OCI-M1 (cell line): ENCODE measurements at regions not wholly inside any gene's neighbourhood (a gene's known extent, or its start where the extent isn't known, plus 50 kb on each side); places are given as distances from the start of the nearest gene placed in this dataset.
A peak's percentile ranks its signal among the peaks of the same experiment; 100 is the strongest.
"Not testable (repeated sequence)": the region's sequence is repeated elsewhere in the genome, so short reads cannot be mapped to it uniquely, and the experiment has no call there.

Source experiments
- DNase-seq: peaks from one replicate; lab custom pipeline; 2025; lab: John Stamatoyannopoulos, UW

DNA sequence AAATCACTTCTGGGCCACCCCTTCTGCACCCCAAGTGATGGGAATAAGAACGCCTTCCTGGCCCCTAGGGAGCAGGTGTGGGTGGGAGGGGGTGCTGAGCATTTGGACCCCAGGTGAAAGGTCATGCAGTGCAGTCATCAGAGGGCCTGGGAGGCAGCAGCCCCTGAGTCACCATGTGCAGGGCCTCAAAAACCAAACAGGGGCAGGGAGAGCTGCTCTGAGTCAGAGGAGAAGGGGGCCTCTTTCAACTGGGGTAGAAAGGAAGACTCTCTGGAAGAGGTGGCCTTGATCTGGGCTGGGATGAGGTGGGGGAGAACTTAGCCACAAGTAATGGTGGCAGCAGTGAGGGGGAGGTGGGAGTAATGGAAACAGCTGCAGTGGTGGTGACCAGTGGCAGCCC lies 164.3 kb downstream of the BUB3 start:
- no peak for DNase-seq

DNA sequence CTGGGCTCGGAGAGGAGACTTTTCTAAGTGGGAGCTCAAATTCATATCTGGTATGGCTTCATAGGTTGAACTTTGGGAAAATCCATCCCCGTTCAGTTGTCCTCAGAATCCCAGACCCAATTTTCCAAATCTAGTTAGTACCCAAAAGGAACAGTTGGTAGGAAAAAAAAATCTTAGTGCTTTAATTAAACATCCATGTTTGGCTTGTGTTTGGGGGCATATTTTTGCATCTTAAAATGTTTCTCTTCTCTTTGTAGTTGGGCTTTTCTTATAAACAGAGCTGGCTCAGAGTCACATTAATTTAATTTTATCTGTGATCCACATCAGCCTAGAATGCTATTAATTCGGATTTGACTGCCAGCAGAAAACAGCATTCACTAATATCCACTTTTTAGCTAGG lies 165.9 kb downstream of the BUB3 start:
- no peak for DNase-seq

DNA sequence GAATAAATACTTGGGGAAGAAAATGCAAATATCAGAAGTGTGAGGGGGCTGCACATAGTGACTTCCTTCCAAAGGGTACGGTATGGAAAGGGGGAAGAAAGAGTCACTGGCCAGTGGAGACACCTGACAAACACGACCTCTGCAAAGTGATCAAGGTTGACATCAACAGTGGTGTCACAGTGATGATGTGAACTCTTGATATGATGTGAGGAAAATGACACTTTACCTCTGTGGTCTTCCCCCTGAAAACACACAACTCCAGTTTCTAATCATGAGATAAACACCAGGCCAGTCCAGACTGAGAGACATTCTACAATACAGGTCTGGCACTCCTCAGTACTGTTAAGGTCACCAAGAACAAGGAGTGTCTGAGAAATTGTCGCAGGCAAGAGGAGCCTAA lies 169.7 kb downstream of the BUB3 start:
- DNase-seq: no peak

DNA sequence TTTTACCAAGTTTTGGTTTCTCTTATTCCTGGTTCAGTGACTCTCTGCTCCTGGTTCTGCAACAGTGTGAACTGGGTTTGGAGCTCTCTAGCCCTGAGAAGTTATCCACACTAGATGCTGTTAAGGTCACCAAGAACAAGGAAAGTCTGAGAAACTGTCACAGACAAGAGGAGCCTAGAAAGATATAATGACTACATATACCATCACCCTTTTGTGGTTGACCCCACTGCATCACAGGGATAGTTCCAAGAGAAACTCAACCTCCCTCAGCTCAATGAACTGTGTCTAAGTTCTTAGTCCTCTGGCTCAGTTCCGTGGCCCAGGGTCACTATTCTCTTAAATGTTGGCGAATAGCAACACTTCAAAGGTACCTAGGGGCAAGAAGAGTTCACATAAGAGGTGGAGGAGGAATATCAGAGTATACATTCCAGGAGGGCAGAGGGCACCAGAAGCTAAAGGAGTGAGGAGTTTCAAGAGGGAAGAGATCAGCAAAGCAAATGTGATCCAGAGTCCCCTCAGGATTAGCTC lies 171.5 kb downstream of the BUB3 start:
- DNase-seq: no peak

DNA sequence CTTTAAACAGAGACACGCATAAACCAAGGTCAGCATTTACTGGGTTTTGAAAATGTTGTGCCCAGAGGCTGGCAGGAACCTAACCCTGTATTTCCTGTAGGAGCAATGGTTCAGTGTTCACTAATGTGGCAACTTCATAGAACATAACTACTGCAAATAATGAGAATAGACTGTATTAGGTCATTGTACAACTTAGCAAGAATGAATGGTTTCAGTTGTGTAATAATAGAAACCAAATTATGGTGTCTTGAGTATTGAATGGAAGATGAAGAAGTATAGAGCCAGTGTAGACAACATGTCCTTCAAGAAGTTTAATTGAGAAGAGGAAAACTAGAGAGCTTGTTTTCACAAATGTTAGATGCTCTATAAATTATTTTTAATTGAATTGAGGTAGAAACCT lies 172.5 kb downstream of the BUB3 start:
- no peak for DNase-seq

DNA sequence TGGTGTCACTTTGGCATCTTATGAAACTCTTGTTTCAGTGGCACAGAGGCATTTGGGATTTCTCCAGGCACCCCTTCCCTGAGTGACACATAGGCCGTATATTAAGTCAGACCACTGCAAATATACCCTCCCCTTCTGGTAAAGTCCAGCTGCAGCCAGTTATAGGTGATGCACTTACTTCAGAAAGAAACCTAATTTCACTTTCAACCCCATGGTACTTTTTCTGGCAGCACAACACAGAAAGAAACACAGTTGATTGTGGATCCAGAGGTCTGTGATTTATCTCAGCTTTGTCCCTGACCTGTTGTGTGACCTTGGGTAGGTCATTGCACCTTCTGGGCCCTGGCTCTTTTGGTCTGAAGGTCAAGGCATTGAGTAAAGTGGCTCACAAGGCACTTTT lies 173.2 kb downstream of the BUB3 start:
- no peak for DNase-seq

DNA sequence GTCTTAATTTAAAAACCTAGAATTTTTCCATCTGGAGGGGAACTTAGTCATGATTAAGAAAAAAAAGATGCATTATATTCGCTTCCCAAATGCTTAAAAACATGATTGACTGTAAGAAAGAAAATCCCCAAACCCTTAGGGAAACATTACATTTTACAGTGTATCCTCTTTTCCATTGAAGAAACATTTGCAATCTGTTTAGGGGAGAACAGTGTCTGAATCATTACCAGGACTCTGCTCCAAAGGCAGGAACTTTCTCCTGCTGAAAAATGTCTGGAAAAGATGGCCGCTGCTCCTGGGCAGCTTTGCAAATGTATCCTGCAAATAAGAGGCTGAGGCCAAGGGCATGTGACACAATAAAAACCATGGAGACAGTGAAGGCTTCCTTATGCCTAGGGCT lies 173.7 kb downstream of the BUB3 start:
- DNase-seq: no peak

DNA sequence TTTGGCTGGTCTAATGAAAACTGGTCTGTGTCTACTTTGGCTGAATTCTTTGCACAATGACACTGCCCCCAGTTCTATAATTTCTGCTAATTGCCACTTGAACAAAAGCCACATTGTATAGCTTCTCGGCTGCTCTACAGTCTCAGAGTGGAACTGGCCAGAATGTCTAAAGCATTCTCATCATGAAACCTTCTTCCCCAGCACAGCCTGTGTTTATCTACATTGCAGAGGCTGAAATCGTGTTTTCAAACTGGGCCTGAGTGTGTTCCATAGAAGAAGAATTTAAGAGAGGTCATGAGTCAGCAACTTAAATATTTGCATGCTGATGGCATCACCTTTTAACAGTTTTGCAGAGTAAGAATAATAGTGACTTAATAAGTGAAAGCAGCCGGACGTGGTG lies 177.2 kb downstream of the BUB3 start:
- no peak for DNase-seq

DNA sequence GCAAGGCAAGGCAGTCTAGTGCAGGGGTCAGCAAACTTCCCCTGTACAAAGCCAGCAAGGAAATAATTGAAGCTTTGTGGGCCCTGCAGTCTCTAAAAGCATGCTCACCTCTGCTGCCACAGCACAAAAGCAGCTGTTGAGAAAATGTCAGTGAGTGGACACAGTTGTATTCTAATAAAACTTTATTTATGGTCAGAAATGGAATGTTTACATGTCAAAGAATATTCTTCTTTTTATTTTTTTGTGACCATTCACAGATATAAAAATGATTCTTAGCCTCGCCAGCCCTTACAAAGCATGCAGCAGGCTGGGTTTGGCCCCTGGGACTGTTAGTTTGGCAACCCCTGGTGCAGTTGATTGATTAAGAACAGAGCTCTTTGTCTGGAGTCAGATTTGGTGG lies 192.4 kb downstream of the BUB3 start:
- no peak for DNase-seq

DNA sequence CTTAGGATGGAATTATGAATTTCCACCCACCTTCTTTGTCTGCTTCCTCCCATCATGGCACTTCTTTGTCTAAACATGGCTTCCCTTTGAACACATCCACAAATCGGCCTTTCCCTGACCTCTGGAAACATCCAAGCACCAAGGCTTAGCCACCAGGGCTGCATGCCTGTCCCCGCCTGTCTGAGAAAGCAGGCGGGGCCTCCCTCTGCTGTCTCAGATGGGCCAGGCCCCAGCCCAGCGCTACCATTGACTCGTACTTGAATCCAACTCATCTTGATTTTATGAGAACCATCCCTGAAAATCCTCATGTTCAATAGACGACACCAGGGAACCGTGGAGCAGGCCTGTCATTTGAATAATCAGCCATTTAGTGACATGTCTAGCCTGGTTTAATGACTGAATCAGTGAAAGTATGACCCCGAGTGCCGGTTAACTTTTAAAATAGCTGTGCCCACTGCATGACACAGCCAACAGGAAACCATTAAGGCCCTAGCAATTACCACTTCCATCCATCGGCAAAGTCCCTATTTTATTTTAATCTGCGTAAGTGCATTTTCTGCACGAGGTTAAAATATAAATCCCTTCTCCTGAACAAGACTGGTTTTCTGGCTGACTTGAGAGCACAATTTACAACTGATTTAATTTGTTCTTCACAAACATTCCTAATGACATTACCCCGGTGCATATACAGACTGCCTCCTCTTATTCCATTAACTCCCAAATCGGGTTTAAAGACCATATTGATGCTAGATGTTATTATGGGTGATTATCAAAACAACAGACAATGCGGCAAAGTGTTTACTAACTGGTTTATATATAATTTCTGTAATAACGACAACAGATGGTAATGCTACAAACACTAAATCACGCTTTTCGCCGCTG lies 194.7 kb downstream of the BUB3 start:
- no peak for DNase-seq

DNA sequence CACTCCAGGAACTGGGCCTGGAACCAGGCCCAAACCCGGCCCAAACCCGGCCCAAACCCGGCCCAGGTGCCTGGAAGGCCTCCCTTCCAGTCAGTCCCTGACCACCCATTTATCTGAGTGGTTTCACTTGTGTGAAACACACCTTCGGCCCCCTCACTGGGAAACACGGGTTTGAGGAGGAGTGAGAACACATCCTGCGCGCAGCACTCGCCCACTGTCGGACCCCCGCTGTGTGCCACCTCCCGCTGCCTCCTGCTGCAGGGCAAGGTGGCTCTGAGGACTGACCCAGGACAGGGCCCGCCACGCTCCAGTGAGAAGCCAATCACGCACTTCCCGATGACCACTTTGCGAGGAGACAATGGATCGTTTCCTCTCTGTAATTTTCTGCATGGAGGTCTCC lies 197.5 kb downstream of the BUB3 start:
- DNase-seq: no peak

DNA sequence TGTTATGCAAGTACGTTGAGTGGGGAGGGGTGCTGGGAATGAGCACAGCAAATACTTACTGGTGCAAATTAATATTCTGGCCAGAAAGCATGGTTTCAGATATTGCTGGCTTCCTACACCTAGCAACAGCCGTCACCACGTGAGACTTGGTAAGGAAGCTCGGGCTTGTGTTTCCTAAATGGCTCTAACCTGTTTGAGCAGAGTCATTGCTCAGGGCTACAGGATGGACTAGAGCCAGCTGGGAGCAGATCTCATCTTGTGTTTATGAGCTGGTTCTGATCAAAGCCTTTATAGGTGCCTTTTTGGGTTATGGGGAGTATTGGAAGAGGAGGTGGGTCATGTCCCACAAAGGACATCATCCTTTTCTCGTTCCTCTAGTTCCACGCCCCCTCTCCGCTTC lies 200.3 kb downstream of the BUB3 start:
- no peak for DNase-seq

DNA sequence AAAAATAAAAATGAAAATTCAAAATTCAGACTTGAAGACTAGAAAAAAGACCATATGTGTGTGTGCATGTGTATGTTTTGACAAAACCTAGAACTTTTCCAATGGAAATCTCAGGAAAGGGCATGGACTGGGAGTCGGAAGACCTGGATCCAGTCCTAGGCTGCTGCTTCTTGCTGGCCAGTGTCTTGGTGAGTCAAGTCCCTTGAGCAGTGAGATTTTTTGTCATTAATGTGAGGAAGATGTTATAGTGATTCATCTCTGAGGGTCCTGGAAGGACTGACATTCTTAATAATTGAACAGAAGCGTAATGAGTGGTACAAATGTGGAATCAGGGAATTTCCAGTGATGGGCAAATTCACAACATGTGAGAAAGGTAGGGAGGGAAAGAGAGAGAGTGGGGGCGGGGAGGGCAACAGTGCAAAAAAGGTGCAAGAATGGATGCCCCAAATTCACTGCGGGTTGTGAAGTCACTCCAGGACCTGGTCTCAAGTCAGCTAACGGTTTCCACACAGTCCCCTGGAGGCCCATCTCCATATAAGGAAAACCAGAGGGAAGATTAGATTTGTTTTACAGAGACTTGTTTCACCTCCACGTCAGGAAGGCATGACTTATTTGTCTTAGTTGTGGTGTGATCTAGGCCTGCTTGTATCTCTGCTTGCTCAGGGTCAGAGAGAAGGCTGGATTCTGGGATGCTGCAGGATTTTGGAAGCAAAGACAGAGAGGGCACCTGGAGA lies 201.7 kb downstream of the BUB3 start:
- DNase-seq: no peak

DNA sequence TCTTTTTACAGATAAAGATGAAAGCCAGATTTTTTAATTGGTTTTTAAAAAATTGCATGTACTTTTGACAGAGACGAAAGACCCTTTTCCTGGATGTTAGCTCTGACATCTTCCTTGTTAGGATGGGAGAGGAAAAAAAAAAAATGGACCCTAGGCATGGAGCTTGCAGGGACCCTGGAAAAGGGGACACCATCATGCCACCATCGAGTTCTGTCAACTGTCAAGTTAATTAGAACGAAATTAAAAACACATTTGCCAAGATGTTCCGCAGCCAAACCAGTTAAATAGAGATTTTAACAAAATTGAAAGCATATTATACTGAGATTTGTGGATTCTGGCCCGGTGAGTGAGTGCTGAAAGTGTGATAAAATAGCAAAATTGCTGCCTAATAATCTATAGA lies 202.6 kb downstream of the BUB3 start:
- no peak for DNase-seq

DNA sequence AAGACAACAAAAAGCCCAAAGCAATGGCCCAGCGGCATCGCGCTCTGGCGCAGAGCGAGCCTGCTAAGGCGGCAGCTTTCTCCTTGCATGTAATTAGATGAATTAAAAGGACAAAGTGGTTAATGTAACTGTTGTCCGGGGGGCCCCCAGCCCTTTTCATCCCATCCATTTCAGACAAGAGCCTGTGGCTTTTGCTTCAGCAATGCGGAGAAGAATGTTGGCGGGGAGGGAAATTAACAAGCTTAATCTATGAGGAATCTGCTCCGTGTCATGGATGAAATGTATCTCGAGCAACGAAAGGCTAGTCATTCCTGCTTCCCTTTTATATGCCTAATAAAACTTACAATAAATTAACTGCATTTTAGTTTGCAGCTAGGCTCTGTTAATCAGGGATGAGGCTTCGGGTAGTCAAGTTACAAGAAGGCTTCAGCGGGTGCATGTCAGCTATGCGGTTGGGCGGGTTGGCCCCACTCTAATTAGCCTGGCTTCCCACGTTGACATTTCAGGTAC lies 203.3 kb downstream of the BUB3 start:
- DNase-seq: no peak

DNA sequence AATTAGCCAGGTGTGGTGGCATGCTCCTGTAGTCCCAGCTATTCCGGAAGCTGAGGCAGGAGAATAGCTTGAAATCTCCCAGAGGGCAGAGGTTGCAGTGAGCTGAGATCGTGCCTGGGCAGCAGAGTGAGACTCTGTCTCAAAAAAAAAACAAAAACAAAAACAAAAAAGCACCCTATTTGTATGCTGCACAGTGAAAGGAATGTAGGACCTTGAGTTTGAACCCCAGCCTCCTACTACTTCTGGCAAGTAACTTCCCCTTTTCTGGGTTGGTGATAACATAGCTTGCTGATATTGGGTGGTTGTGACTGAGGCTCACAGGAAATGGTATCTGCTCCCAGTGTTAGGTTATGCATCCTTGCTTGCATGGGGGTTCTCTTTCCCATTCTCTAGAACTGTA lies 205.3 kb downstream of the BUB3 start:
- peak; percentile 22 for DNase-seq

DNA sequence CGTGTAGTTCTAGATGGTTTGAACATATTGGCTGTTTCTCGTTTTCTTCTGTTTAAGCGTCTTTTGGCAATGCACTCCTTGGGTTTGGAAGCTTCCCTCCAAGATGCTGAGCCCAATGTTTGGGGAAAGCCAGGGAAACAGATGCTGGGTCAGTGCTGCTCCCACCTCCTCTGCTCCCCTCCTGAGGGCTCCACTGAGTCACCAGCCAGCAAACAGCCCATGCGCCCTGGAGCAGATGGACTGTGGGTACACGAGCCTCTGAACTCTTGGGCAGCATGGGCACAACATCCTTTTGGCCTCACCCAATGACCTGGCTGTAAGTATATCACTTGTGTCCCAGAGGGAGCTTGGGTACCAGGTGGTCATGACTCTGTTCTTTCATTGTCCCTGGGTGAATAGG lies 207.6 kb downstream of the BUB3 start:
- DNase-seq: no peak

DNA sequence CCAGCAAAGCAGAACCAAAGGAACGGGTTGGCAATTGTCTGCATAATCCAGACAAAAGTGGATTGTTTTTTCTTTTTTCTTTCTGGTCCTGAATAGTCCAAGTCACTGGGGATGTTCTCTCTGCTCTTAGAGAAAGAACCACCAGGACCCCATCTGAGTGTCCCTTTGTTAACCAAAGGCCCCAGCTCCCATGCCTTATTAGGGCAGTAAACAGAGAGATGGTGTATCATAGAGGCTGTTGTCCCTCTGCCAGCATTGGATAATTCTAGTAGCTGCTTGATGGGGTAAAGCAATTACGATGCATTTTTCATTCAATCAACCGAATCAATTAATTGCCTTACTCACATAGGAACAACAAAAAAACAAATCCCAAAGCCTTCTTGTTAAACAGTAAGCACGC lies 213.0 kb downstream of the BUB3 start:
- DNase-seq: no peak

DNA sequence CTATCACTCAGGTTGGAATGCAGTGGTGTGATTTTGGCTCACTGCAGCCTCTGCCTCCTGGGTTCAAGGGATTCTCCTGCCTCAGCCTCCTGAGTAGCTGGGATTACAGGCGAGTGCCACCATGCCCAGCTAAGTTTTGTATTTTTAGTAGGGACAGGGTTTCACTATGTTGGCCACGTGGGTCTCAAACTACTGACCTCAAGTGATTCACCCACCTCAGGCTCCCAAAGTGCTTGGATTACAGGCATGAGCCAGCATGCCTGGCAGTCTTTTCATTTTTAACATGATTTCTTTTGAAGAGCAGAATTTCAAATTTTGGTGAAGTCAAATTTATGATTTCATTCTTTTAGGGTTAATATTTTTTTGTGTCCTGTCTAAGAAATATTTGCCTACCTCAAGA lies 217.4 kb downstream of the BUB3 start:
- not testable (repeated sequence) for DNase-seq

DNA sequence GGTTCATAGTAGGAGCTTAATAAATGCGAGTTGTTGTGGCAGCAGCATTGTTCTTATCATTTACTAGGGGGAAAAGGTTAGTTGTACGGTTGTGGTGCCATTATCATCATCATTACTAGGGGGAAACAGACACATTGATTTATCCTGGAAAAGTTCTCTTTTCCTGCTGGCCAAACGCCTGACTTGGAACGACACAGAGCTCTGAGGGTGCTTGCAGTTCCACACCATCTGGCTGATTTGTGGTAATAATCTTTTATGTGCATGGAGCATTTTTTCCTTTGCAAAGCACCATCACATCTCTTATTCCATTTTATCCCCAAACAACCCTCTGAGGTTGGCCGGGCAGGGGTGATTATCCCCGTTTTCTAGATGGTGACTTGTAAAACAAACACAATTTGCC lies 219.4 kb downstream of the BUB3 start:
- DNase-seq: no peak

DNA sequence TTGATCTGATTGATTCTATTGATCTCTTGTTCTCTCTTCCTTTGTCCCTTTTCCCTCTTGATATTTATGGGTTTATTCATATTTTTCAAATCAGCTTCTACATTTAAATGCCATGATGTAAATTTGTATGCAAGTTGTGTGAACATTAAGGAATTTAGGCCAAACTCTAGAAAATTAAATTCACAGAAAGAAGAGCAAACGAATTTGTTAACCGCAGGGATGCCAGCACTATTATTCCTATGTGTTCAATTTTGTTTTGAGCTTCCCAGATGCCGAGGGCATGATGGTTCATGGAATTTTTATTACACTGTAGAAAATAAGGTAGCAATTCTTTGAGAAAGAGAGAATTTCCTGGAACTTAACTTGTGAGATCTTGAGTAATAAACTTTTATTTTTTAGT lies 220.9 kb downstream of the BUB3 start:
- DNase-seq: no peak

DNA sequence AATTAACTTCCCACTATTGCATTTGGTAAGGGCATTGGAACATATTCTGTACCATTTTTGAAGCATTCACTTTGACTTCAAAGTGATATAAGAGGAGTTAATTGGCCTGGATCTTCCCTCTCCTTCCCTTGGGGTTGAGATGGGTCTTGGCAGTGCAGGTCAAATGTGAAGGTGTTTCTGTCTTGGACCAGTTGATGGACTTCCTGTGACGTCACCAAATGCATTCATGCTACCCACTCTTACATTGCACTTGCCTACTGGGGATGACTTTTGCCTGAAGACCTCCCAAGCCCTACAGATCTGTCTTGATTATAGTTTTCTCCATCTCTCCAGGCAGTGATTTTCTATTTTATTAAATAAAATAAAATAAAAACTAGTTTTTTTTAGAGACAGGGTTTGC lies 221.5 kb downstream of the BUB3 start:
- DNase-seq: no peak

DNA sequence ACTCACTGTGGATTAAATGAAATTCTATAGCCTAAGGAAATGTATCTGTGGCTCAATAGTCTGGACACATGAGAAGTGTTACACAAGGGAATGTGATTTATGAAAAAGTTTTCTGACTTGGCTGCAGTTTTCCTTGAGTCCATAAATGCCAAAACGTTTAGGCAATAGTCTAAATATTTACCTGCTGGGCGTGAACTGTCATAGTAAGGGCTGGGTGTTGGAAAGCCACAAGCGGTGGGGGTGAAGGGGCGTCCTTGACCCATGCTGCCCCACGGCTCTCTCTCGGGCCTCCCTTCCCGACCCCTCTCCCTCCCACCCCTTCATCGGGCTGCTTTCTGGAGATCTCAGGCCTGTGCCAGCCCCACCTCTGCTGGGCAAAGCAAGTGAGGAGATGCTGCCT lies 223.7 kb downstream of the BUB3 start:
- DNase-seq: no peak
